Left lobe of liver (tissue), 2 donors: ENCODE measurements at regions not wholly inside any gene's neighbourhood (a gene's known extent, or its start where the extent isn't known, plus 50 kb on each side); places are given as distances from the start of the nearest gene placed in this dataset.

ENCODE experiments used
- ATAC-seq: fragments of 200-7000 bp; cut with Tn5 transposase; one replicate; pipeline ENCODE4 v1.9.1; 2020; ENCODE audit warnings: mild to moderate bottlenecking, moderate library complexity
- DNase-seq: peaks from one replicate; pipeline ENCODE4 v3.0.0-alpha.2; 2020; ENCODE audit warnings: low spot score
- donor health status: DM: no; HTN: no; CAD: no; lungs with moderate emphysema.
- donor health status: DM: no; HTN: yes; CAD: no.

GRCh38 chr9:126556560-126557250, 57.0 kb upstream of the LMX1B start:
- ATAC-seq (no peak), DNase-seq (no peak)

GRCh38 chr9:126558051-126558665, 55.6 kb upstream of the LMX1B start:
- ATAC-seq, result peak; percentile 98
- DNase-seq, result peak; percentile 72

GRCh38 chr9:126559296-126559695, 54.4 kb upstream of the LMX1B start:
- ATAC-seq, result no peak
- no peak for DNase-seq

GRCh38 chr9:126561582-126561981, 52.1 kb upstream of the LMX1B start:
- ATAC-seq, result peak; percentile 58
- DNase-seq, result no peak

- no peak for DNase-seq
- no peak for ATAC-seq
Observed at GRCh38 chr9:126563556-126563955, 50.2 kb upstream of the LMX1B start.
